ENCODE measurements at regions not wholly inside any gene's neighbourhood (a gene's known extent, or its start where the extent isn't known, plus 50 kb on each side); places are given as distances from the start of the nearest gene placed in this dataset.

DNA sequence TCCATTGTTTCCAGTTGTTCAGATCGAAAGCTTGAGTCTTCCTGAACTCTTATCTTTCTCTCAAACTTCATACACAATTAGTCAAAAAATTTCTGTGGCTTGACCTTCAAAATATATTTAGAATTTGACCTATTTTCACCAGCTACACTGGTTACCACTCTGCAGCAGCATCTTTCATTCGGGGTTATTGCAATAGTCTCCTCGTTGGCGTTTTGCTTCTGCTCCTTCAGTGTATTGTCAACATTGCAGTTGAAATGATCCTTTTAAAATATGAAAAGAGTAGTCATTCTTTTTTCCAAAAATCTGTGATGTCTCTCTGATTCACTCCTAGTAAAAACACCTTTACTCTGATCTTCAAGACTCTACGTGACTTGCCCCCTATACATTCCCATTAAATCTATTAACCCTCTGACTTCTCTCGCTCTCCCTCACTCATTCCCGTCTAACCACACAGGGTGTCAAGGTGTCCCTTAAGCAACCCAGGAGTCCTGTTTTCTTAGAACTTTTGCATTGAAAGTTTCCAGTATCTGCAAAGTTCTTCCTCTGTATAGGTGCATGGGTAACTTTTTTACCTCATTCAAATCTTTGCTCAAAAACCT lies 480.2 kb upstream of the B3GALT2 start:
- H3K27me3 ChIP-seq: no peaks in the 10 kb centered on the region
- H3K4me1 ChIP-seq: no peaks in the 10 kb centered on the region
- WGBS, 2 donors: 91 to 92% methylated on average over 7 of the region's 7 CpGs
- no peaks in the 10 kb centered on the region for H3K9me3 ChIP-seq
- H3K4me3 ChIP-seq: no peak overlapping the region
- TF ChIP-seq POLR2A (IDR thresholded peaks at IDR 0.05): no peak
- no peak for TF ChIP-seq EP300 (IDR thresholded peaks at IDR 0.05)
- TF ChIP-seq, protein P1, sequence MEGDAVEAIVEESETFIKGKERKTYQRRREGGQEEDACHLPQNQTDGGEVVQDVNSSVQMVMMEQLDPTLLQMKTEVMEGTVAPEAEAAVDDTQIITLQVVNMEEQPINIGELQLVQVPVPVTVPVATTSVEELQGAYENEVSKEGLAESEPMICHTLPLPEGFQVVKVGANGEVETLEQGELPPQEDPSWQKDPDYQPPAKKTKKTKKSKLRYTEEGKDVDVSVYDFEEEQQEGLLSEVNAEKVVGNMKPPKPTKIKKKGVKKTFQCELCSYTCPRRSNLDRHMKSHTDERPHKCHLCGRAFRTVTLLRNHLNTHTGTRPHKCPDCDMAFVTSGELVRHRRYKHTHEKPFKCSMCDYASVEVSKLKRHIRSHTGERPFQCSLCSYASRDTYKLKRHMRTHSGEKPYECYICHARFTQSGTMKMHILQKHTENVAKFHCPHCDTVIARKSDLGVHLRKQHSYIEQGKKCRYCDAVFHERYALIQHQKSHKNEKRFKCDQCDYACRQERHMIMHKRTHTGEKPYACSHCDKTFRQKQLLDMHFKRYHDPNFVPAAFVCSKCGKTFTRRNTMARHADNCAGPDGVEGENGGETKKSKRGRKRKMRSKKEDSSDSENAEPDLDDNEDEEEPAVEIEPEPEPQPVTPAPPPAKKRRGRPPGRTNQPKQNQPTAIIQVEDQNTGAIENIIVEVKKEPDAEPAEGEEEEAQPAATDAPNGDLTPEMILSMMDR (IDR thresholded peaks at IDR 0.05): no peak
- no peaks in the 10 kb centered on the region for H3K36me3 ChIP-seq
- H3K27ac ChIP-seq: no peak overlapping the region
- DNase-seq (ENCODE audit: low spot score in 2 of 2): no peak

DNA sequence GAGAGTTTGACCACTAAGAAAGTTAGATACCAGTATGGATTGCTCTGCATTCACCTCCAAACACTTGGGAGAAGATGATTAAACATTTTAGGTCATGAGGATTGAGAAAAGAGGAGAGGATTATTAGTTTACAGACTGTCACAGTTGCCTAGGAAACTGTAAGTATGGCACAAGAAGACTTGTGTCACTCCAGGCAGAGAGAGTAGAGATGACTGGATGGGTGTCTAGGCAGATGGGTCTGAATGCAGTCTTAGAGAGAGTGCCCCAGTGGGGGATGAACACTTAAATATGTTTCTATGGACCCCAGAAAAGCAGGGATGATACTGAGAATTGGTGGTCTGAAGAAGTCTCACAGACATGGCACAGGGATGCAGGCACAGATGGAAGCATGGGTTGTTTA lies 477.6 kb upstream of the B3GALT2 start:
- Histone ChIP-seq H3K4me3 (no peak overlapping the region), H3K36me3 (no peaks in the 10 kb centered on the region), H3K9me3 (no peaks in the 10 kb centered on the region), H3K27ac (no peak overlapping the region), H3K4me1 (no peaks in the 10 kb centered on the region), H3K27me3 (no peaks in the 10 kb centered on the region)
- TF ChIP-seq EP300 (IDR thresholded peaks at IDR 0.05) (no peak), POLR2A (IDR thresholded peaks at IDR 0.05) (no peak)
- TF ChIP-seq, protein P1 (IDR thresholded peaks at IDR 0.05): no peak
- DNase-seq (ENCODE audit: low spot score in 2 of 2): no peak

DNA sequence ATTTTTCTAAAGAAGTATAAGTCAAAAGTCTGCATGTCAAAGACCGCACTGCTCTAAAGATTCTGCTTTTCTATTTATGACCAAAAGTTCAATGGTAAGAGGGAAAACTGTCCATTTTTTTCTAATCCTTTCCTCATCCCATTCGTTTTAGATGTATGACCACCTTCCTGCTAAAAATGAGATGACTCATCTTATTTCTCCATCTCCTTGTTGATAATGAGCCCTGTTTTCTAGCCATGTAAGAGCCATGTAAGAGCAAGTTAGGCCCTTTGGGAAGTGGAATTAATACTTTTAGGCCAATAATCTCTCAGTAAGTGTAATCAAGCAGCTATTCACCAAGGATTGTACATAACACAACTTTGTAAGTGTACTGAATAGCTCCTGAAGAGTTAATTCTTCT lies 475.6 kb upstream of the B3GALT2 start:
- no peak overlapping the region for H3K4me3 ChIP-seq
- no peaks in the 10 kb centered on the region for H3K36me3 ChIP-seq
- 79 to 92% methylated on average over 2 of the region's 2 CpGs for WGBS, 2 donors
- no peak overlapping the region for H3K27ac ChIP-seq
- TF ChIP-seq EP300 (IDR thresholded peaks at IDR 0.05): no peak
- TF ChIP-seq, protein P1 (IDR thresholded peaks at IDR 0.05): no peak
- TF ChIP-seq POLR2A (IDR thresholded peaks at IDR 0.05): no peak
- no peaks in the 10 kb centered on the region for H3K4me1 ChIP-seq
- H3K27me3 ChIP-seq: no peaks in the 10 kb centered on the region
- no peaks in the 10 kb centered on the region for H3K9me3 ChIP-seq
- no peak for DNase-seq (ENCODE audit: low spot score in 2 of 2)

DNA sequence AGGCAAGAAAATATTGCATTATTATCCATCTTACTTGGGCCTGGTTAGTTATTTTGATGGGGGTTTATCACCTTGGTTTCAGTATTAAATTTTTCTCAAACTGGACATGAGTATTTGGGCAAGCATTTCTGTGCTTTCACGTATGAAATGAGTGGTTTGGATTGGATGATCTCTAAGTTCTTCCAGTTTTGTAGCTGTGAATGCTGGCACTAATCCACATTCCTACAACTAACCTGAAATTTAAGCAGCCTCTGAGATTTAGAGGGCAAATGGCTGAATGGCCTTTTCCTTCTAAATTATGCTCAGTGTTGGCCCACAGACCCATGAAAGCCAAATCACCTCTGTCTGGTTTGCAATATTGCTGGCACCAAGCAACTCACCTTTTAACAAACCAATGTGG lies 475.0 kb upstream of the B3GALT2 start:
- Histone ChIP-seq H3K36me3 (no peaks in the 10 kb centered on the region), H3K27ac (no peak overlapping the region), H3K4me3 (no peak overlapping the region), H3K9me3 (no peaks in the 10 kb centered on the region), H3K27me3 (no peaks in the 10 kb centered on the region), H3K4me1 (no peaks in the 10 kb centered on the region)
- DNase-seq (ENCODE audit: low spot score in 2 of 2): no peak
- no peak for TF ChIP-seq EP300 (IDR thresholded peaks at IDR 0.05)
- no peak for TF ChIP-seq POLR2A (IDR thresholded peaks at IDR 0.05)
- TF ChIP-seq, protein P1 (IDR thresholded peaks at IDR 0.05): no peak
- 61 to 63% methylated on average over 1 of the region's 1 CpG for WGBS, 2 donors

DNA sequence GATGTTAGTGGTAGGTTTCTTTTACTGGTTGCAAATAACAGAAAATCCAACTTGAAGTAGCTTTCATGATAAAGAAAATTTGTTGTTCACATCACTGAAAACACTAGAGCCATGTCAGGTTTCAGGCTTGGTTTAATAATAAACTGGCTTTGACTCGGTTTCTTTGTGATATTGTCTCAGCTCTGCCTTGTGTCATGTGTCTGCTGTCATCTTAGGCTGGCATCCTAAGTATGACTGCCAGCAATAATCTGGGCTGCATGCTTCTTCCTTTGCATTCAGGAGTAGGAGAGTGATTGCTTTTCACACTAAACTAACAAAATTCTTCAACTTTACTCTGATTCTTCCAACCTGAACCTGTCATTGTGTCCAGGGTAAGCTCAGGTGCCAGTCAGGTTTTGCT lies 474.0 kb upstream of the B3GALT2 start:
- H3K27ac ChIP-seq: no peak overlapping the region
- H3K4me1 ChIP-seq: no peaks in the 10 kb centered on the region
- DNase-seq (ENCODE audit: low spot score in 2 of 2): no peak
- no peaks in the 10 kb centered on the region for H3K27me3 ChIP-seq
- WGBS, 2 donors: 74 to 82% methylated on average over 1 of the region's 1 CpG
- H3K36me3 ChIP-seq: no peaks in the 10 kb centered on the region
- no peak for TF ChIP-seq EP300 (IDR thresholded peaks at IDR 0.05)
- TF ChIP-seq, protein P1 (IDR thresholded peaks at IDR 0.05): no peak
- H3K9me3 ChIP-seq: no peaks in the 10 kb centered on the region
- no peak overlapping the region for H3K4me3 ChIP-seq
